GM18517 (cell line): ENCODE measurements at regions not wholly inside any gene's neighbourhood (a gene's known extent, or its start where the extent isn't known, plus 50 kb on each side); places are given as distances from the start of the nearest gene placed in this dataset.

Experiments
- ATAC-seq: cut with Tn5 transposase; IDR thresholded peaks from one replicate; pipeline ENCODE4 v1.9.1; 2021; ENCODE audit warnings: mild to moderate bottlenecking, moderate library complexity; ENCODE audit not compliant: unreplicated experiment

GRCh38 chr15:94882071-94882712 is 650.8 kb downstream of the MCTP2 start:
- no peak for ATAC-seq

GRCh38 chr15:94887391-94887790 is 656.0 kb downstream of the MCTP2 start:
- no peak for ATAC-seq

DNA sequence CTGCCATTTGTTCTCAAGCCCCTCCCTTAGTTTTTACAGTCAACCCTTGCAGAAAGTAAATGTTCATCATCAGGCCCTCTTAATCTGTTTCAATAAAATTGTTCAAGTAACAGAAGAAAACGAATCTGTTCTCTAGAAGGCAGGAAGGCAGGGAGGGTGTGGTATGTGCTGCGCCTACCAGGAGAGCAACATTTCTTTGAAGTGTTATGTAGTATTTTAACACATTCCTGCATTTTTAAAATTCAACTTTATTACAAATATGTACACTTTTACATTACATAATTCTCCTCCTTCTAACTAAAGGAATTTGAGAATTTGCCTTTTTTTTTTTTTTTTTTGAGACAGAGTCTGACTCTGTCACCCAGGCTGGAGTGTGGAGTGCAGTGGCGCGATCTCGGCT is 657.8 kb downstream of the MCTP2 start:
- ATAC-seq: no peak

GRCh38 chr15:94893091-94893490 is 661.7 kb downstream of the MCTP2 start:
- ATAC-seq: no peak

GRCh38 chr15:94894056-94894455 is 662.7 kb downstream of the MCTP2 start:
- ATAC-seq: no peak

GRCh38 chr15:94909510-94909909 is 678.1 kb downstream of the MCTP2 start:
- ATAC-seq: no peak

DNA sequence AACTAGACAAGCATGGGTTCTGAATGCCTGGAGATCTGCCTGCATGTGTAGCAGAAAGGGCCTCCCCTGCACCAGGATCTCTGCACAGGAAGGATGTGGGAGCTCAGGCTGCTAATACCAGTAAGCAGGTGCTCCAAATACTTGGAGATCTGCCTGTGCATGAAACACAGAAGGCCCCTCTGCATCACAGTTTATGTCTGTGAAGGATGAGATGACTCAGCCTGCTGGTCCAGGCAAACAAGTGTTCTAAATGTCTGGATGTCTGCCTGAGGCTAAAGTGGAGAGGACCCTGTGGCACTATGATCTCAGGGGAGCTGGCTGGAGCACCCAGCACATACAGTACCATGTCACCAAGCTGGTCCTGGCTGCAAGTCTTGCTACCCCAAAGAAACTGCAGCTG is 678.8 kb downstream of the MCTP2 start:
- no peak for ATAC-seq

DNA sequence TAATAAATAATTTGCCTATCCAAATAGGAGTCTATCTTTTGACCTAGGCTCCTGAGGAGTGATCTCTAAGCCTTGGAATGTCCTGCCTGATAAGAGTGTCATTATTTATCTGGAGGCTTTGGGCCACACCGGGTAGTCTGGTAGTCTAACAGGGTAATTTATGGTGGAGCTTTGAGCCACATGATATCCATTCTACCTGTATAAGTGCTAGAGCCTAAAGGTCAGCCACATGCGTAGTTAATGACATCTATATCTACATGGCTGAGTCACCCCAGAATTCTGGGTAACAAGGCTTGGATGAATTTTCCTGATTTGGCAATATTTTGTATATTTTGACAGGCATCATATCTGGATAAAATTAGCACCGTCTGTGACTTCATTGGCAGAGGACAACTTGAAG is 681.4 kb downstream of the MCTP2 start:
- ATAC-seq: no peak

DNA sequence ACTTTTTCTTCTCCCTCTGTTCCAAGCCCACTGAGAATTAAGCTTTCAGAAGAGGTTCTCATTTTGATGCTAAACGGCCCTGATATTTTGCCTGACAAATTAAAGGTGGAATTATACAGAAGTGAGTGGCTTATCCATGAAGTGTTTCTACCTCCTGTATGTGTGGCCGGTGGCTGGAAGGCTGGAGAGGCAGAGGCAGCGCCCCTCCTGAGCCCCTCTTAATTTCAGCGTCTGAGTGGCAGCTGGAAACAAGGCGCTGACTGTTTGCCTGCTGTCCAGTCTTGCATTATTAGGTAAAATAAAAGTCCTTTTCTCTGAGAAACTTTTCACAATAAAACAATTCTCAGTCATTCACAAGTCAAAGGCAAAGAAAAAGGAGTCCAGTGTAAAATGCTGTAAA is 685.7 kb downstream of the MCTP2 start:
- ATAC-seq: no peak

GRCh38 chr15:94921936-94922335 is 690.6 kb downstream of the MCTP2 start:
- ATAC-seq: no peak

DNA sequence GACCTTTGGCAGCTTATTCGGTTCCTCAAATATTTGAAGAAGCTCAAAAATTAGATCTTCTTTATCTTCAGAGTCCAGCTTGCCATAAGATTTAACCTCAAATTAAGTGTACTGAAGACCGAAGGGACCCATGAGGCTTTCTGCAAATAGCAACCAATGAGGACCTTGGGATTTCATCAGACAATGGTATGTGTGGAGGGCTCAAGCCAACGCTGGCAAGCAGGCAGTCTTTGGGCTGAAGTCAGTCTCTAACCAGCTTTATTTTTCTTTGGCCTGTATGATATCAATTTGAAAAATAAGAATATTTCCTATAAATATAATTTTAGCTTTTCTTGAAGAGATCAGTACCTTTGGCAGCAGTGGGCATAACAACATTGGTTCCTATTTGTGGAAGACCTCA is 692.7 kb downstream of the MCTP2 start:
- no peak for ATAC-seq

- ATAC-seq: no peak
These were observed 693.7 kb downstream of the MCTP2 start for GRCh38 chr15:94924971-94925598.

GRCh38 chr15:94925680-94926079 is 694.3 kb downstream of the MCTP2 start:
- no peak for ATAC-seq

DNA sequence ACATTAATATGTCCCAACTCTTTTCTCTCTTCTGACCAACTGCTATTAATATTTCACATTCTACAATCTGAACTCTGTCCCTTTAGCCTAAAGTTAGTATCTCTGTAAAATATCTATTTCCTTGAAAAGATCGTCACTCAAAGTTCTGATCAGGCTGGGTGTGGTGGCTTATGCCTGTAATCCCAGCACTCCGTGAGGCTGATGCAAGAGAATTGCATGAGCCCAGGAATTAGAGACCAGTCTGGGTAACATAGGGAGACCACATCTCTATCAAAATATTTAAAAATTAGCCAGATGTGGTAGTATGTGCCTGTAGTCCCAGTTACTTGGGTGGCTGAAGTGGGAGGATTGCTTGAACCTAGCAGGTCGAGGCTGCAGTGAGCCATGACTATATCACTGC is 695.6 kb downstream of the MCTP2 start:
- ATAC-seq: no peak

GRCh38 chr15:94929282-94929681 is 697.9 kb downstream of the MCTP2 start:
- no peak for ATAC-seq

DNA sequence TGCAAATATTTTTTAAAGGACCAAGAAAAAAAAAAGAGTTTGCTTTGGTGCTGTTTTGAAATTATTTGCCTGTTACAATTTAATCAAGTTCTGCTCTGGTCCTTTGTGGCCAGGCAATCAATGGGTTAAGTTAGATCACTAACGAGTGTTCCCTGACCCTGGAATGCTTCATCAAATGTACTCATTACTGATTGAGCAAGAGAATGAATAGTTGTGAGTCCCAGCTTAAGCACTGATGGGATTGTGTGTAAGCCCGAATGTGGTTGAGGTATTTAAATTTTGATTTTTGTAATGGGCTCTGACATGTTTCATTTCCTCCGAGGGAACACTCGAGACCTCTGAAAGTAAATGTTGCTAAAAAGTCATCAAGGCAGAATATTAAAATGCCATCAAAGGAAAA is 699.1 kb downstream of the MCTP2 start:
- no peak for ATAC-seq

DNA sequence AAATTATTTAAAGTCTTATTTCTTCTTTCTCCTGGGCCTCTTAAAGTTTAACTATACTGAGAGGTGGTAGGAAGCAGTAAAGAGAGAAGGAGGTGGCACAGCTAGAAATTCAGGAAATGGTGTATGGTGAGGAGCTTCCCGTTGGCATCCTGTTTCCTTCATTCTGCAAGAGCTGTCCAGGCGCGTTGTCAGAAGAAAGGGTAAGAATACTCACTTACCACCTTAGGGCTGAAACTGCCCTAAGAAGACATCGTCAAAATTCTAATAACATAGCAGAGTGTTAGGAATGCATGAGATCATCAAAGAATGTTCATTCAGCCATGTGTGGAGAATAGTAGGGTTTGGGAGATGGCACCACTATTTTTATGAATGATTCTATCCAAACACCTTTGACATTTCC is 699.6 kb downstream of the MCTP2 start:
- no peak for ATAC-seq

DNA sequence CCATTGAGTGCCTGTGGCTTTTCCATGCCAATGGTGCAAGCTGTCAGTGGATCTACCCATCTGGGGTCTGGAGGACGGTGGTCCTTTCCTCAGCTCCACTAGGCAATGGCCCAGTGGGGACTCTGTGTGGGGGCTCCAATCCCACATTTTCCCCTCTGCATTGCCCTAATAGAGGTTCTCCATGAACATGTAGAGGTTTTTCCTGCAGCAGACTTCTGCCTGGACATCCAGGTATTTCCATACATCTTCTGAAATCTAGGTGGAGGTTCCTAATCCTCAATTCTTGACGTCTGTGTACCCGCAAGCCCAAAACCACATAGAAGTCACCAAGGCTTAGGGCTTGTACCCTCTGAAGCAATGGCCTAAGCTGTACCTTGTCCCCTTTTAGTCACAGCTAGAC is 703.1 kb downstream of the MCTP2 start:
- ATAC-seq: no peak

GRCh38 chr15:94937242-94937641 is 705.9 kb downstream of the MCTP2 start:
- no peak for ATAC-seq

- no peak for ATAC-seq
These were observed 712.5 kb downstream of the MCTP2 start for GRCh38 chr15:94943888-94944287.

DNA sequence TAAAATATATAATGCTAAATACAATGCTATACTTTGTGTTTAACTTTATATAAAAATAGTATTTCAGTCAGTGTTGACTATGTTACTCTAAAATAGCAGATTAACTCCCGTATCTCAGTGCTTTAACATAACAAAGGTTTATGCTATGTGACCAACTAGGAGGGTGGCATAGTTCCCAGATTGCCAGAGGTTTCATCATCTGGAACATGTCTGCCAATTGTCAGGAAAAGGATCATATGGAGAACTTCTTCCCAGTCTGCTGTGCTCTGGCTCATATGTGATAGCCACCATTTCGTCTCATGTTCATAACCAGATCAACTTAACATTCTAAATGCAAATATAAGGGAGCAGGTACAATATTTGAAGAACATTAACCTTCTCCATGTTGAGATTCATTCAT is 720.2 kb downstream of the MCTP2 start:
- ATAC-seq: no peak

GRCh38 chr15:94963953-94964352 is 732.6 kb downstream of the MCTP2 start:
- ATAC-seq: no peak

DNA sequence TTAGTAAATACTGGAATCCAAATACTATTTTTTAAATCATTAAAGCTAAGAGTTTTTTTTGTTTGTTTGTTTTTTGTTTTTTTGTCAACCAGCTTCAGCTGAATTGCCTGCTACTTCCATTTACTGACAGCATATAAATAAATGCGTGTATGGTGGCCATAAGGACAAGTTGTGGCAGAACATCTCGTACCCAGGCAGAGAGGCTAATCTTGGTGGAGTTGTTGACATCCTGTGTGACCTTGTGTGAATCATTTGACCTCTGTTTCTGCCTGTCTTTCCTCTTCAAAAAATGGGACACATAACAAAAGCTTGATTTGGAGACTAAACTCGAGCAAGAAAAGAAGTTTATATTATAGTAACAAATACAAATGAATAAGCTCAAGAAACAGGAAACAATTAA is 734.2 kb downstream of the MCTP2 start:
- no peak for ATAC-seq
